H1 (cell line): ENCODE measurements at regions not wholly inside any gene's neighbourhood (a gene's known extent, or its start where the extent isn't known, plus 50 kb on each side); places are given as distances from the start of the nearest gene placed in this dataset.

Source experiments
- CTCF ChIA-PET: fragments of 300-600 bp; sonication (Branson Sonifier 250); formaldehyde crosslinking; loops from one replicate; lab custom pipeline; 2021; ENCODE audit not compliant: partially characterized antibody; lab: Charles Lee
- POLR2A ChIA-PET: fragments of 300-600 bp; sonication (Branson Sonifier 250); formaldehyde crosslinking; loops from one replicate; lab custom pipeline; 2021; ENCODE audit warnings: inconsistent platforms; ENCODE audit not compliant: partially characterized antibody; lab: Charles Lee
- DNase-seq, 2 experiments: peaks; one replicate each; pipeline versions ENCODE4 v3.0.0 to v3.0.0-alpha.2; 2010 to 2022; ENCODE audit warnings: low spot score in 2 of 2, low read depth in 1 of 2, mixed read lengths in 1 of 2
- FAIRE-seq: peaks from 2 replicates; lab custom pipeline; 2011; peaks lifted over from hg19 to GRCh38; lab: Jason Lieb, UNC
- H2AFZ ChIP-seq: 2 replicates; pipeline ENCODE4 v1.8.1; 2012; ENCODE audit warnings: low read length, inconsistent platforms
- H2AK5ac ChIP-seq: 2 replicates; pipeline ENCODE4 v1.6.1; 2013; ENCODE audit warnings: low read depth, low read length
- H2BK120ac ChIP-seq: replicated peaks from 2 replicates; pipeline ENCODE3; 2013; ENCODE audit warnings: low read depth, low read length, inconsistent platforms
- H2BK12ac ChIP-seq: 2 replicates; pipeline ENCODE4 v1.6.1; 2013; ENCODE audit warnings: low read depth, low read length
- H2BK15ac ChIP-seq: 2 replicates; pipeline ENCODE4 v1.6.1; 2013; ENCODE audit warnings: low read length
- H2BK20ac ChIP-seq: 2 replicates; pipeline ENCODE4 v1.6.1; 2013; ENCODE audit warnings: low read length
- H2BK5ac ChIP-seq: 2 replicates; pipeline ENCODE4 v1.6.1; 2013; ENCODE audit warnings: low read depth, low read length
- H3K14ac ChIP-seq: 2 replicates; pipeline ENCODE4 v1.6.1; 2013; ENCODE audit warnings: inconsistent platforms; ENCODE audit not compliant: insufficient read length
- H3K18ac ChIP-seq: 2 replicates; pipeline ENCODE4 v1.6.1; 2013; ENCODE audit warnings: low read length; ENCODE audit errors: extremely low read depth
- H3K23ac ChIP-seq: 2 replicates; pipeline ENCODE4 v1.6.1; 2013; ENCODE audit warnings: inconsistent platforms; ENCODE audit not compliant: insufficient read length
- H3K23me2 ChIP-seq: 2 replicates; pipeline ENCODE4 v1.6.1; 2013; ENCODE audit warnings: low read depth, low read length
- H3K27ac ChIP-seq: 2 replicates; pipeline ENCODE4 v1.6.1; 2011; ENCODE audit warnings: low read depth, low read length, inconsistent platforms
- H3K27me3 ChIP-seq, 4 experiments: replicated peaks in 1 of 4; 1 replicate in 1 of 4; 2 replicates in 3 of 4; pipeline versions ENCODE4 v1.6.1 to v1.8.1; 2011 to 2013; ENCODE audit warnings: low read length in 3 of 4, mild to moderate bottlenecking in 3 of 4, inconsistent platforms in 2 of 4, mixed read lengths in 2 of 4, moderate library complexity in 1 of 4; ENCODE audit not compliant: control insufficient read depth in 3 of 4, insufficient read depth in 3 of 4; ENCODE audit errors: extremely low read depth in 1 of 4
- H3K36me3 ChIP-seq, 4 experiments: 2 replicates each; pipeline versions ENCODE4 v1.6.1 to v1.8.1; 2011 to 2013; ENCODE audit warnings: mild to moderate bottlenecking in 4 of 4, low read length in 3 of 4, moderate library complexity in 2 of 4, control low read depth in 1 of 4, inconsistent platforms in 1 of 4; ENCODE audit not compliant: insufficient read depth in 4 of 4, control insufficient read depth in 2 of 4
- H3K4ac ChIP-seq: replicated peaks from 2 replicates; pipeline ENCODE3; 2013; ENCODE audit warnings: low read length, low read depth, mixed read lengths, inconsistent platforms; ENCODE audit not compliant: insufficient read length
- H3K4me1 ChIP-seq, 4 experiments: replicated peaks in 1 of 4; 1 replicate in 1 of 4; 2 replicates in 3 of 4; pipeline versions ENCODE4 v1.6.1 to v1.8.1; 2011 to 2013; ENCODE audit warnings: low read length in 3 of 4, inconsistent platforms in 2 of 4, mixed read lengths in 1 of 4; ENCODE audit not compliant: insufficient read depth in 4 of 4, control insufficient read depth in 3 of 4
- H3K4me2 ChIP-seq, 2 experiments: 2 replicates each; pipeline versions ENCODE4 v1.6.1 to v1.8.1; 2011 to 2013; ENCODE audit warnings: low read depth in 2 of 2, low read length in 2 of 2, control low read depth in 1 of 2, inconsistent platforms in 1 of 2, mild to moderate bottlenecking in 1 of 2; ENCODE audit not compliant: insufficient read depth in 1 of 2
- H3K4me3 ChIP-seq, 4 experiments: fragments of 200-600, 300-600 bp in 1 of 4; sonication (generic), shearing (Covaris generic), sonication (Bioruptor Twin) in 1 of 4; 2 replicates each; pipeline versions ENCODE4 v1.5.1 to v1.8.1; 2011 to 2016; ENCODE audit warnings: low read length in 4 of 4, low read depth in 3 of 4, control low read depth in 2 of 4, inconsistent platforms in 2 of 4, mild to moderate bottlenecking in 2 of 4, mixed read lengths in 1 of 4, moderate library complexity in 1 of 4; ENCODE audit not compliant: insufficient read depth in 2 of 4; ENCODE audit errors: extremely low read depth in 1 of 4
- H3K56ac ChIP-seq: replicated peaks from 2 replicates; pipeline ENCODE3; 2013; ENCODE audit warnings: low read depth, mild to moderate bottlenecking, mixed read lengths, low read length, inconsistent platforms; ENCODE audit not compliant: insufficient read length
- H3K79me1 ChIP-seq: 2 replicates; pipeline ENCODE4 v1.6.1; 2013; ENCODE audit warnings: low read depth, low read length, control low read depth
- H3K79me2 ChIP-seq, 2 experiments: 2 replicates each; pipeline versions ENCODE4 v1.6.1 to v1.8.1; 2012 to 2013; ENCODE audit warnings: low read length in 2 of 2, mild to moderate bottlenecking in 2 of 2, inconsistent platforms in 1 of 2; ENCODE audit not compliant: insufficient read depth in 2 of 2, control insufficient read depth in 1 of 2
- H3K9ac ChIP-seq, 4 experiments: replicated peaks in 1 of 4; 1 replicate in 1 of 4; 2 replicates in 3 of 4; pipeline versions ENCODE4 v1.6.1 to v1.8.1; 2011 to 2013; ENCODE audit warnings: low read depth in 3 of 4, low read length in 3 of 4, control low read depth in 2 of 4, mild to moderate bottlenecking in 2 of 4, moderate library complexity in 2 of 4, inconsistent platforms in 1 of 4; ENCODE audit errors: extremely low read depth in 1 of 4
- H3K9me3 ChIP-seq, 2 experiments: 2 replicates each; pipeline versions ENCODE4 v1.6.1 to v1.8.1; 2012 to 2013; ENCODE audit warnings: mild to moderate bottlenecking in 2 of 2, moderate library complexity in 2 of 2, control low read depth in 1 of 2, inconsistent platforms in 1 of 2, low read depth in 1 of 2, low read length in 1 of 2, mixed read lengths in 1 of 2; ENCODE audit not compliant: insufficient read depth in 2 of 2
- H4K20me1 ChIP-seq, 2 experiments: replicated peaks in 1 of 2; 2 replicates each; pipeline versions ENCODE3 to v1.8.1; 2011 to 2013; ENCODE audit warnings: inconsistent platforms in 2 of 2, low read length in 2 of 2, mild to moderate bottlenecking in 1 of 2; ENCODE audit not compliant: insufficient read depth in 2 of 2, control insufficient read depth in 1 of 2
- H4K5ac ChIP-seq: 2 replicates; pipeline ENCODE4 v1.6.1; 2013; ENCODE audit warnings: low read length, low read depth, mixed read lengths, inconsistent platforms; ENCODE audit not compliant: insufficient read length
- H4K8ac ChIP-seq: 2 replicates; pipeline ENCODE4 v1.8.0; 2013; ENCODE audit warnings: mild to moderate bottlenecking, moderate library complexity, low read length, inconsistent platforms; ENCODE audit not compliant: insufficient read depth; ENCODE audit errors: extremely low read depth
- H4K91ac ChIP-seq: replicated peaks from 2 replicates; pipeline ENCODE3; 2013; ENCODE audit warnings: low read length, mixed read lengths, inconsistent platforms; ENCODE audit not compliant: insufficient read length
- CEBPB ChIP-seq: IDR thresholded peaks from 2 replicates; pipeline ENCODE4 v1.6.1; 2012; ENCODE audit warnings: low read depth, low read length
- CTCF ChIP-seq, 3 experiments: IDR thresholded peaks; 1 replicate in 2 of 3; 2 replicates in 1 of 3; pipeline versions ENCODE4 v1.5.1 to v1.6.1; 2011; ENCODE audit warnings: low read length in 3 of 3, mild to moderate bottlenecking in 3 of 3, inconsistent platforms in 2 of 3, low read depth in 1 of 3, moderate library complexity in 1 of 3; ENCODE audit not compliant: insufficient read depth in 1 of 3; ENCODE audit errors: control extremely low read depth in 1 of 3
- KDM4A ChIP-seq: IDR thresholded peaks from one replicate; pipeline ENCODE4 v1.7.1; 2012; ENCODE audit warnings: low read depth, mild to moderate bottlenecking, moderate library complexity, low read length, inconsistent platforms; ENCODE audit not compliant: severe bottlenecking
- POLR2A ChIP-seq, 2 experiments: IDR thresholded peaks; 1 replicate in 1 of 2; 2 replicates in 1 of 2; pipeline ENCODE4 v1.6.1; 2011; ENCODE audit warnings: low read depth in 2 of 2, low read length in 2 of 2, mild to moderate bottlenecking in 2 of 2; ENCODE audit errors: control extremely low read depth in 1 of 2
- RFX5 ChIP-seq: IDR thresholded peaks from 2 replicates; pipeline ENCODE4 v1.6.1; 2011; ENCODE audit warnings: low read depth, low read length, improper control_type of control experiment, borderline replicate concordance
- SP1 ChIP-seq: IDR thresholded peaks from 2 replicates; pipeline ENCODE4 v1.6.1; 2011; ENCODE audit warnings: low read depth, low read length
- TBP ChIP-seq: IDR thresholded peaks from 2 replicates; pipeline ENCODE4 v1.6.1; 2011; ENCODE audit warnings: low read depth, low read length, improper control_type of control experiment
- WGBS, 2 experiments: shearing (Covaris generic) in 1 of 2; methylation state at CpG; one replicate each; pipeline versions ENCODE4 v1.1.6 to v1.1.7; 2013 to 2015; ENCODE audit warnings: low lambda C conversion rate in 2 of 2, mixed read lengths in 2 of 2, inconsistent platforms in 1 of 2, low coverage in 1 of 2, missing lambda C conversion rate in 1 of 2; ENCODE audit not compliant: insufficient replicate concordance in 2 of 2, insufficient coverage in 1 of 2, insufficient read length in 1 of 2; ENCODE audit errors: extremely low coverage in 1 of 2, missing lambda C conversion rate in 1 of 2; 5-methylcytosine and 5-hydroxymethylcytosine counted together

GRCh38 chr7:98685541-98685940 is 68.5 kb downstream of the NPTX2 start:
- Histone ChIP-seq H2BK5ac (no peak overlapping the region), H2AFZ (no peak overlapping the region), H3K23ac (no peak overlapping the region), H2AK5ac (no peak overlapping the region), H2BK20ac (no peak overlapping the region), H4K5ac (no peak overlapping the region), H2BK120ac (no peak overlapping the region), H2BK12ac (no peak overlapping the region), H3K56ac (no peak overlapping the region), H3K4me1 (no peaks in the 10 kb centered on the region), H3K36me3 (no peaks in the 10 kb centered on the region), H4K20me1 (no peaks in the 10 kb centered on the region), H3K14ac (no peak overlapping the region), H3K79me2 (no peaks in the 10 kb centered on the region), H3K18ac (no peak overlapping the region), H3K27me3 (no peaks in the 10 kb centered on the region; a peak in 1 of 7 replicates), H3K4me3 (no peak overlapping the region), H4K8ac (no peak overlapping the region), H3K4me2 (no peak overlapping the region), H3K23me2 (no peaks in the 10 kb centered on the region; the same call in 1 of the 2 replicates), H4K91ac (no peak overlapping the region), H3K79me1 (no peaks in the 10 kb centered on the region), H3K9ac (no peak overlapping the region), H2BK15ac (no peak overlapping the region), H3K4ac (no peak overlapping the region), H3K27ac (no peak overlapping the region), H3K9me3 (peaks cover 0 to 4% of the 10 kb centered on the region in 2 experiments; a peak in 1 of 4 replicates)
- FAIRE-seq, result no peak
- 80% methylated on average over 8 of the region's 8 CpGs; no CpG with 5 or more reads in 1 of the 2 experiments for WGBS, 2 experiments
- ChIA-PET CTCF (interaction anchor here (0.7 to 2.2 kb wide), 4 partner anchors 60 to 156 kb away, joined by 3 to 6 read pairs (median 4); no protein-coding TSS in a partner anchor), POLR2A (no interaction called here)
- DNase-seq, result no peak
- TF ChIP-seq CTCF (IDR thresholded peaks at IDR 0.05; ENCODE audit: control extremely low read depth in 1 of 3, insufficient read depth in 1 of 3, low read depth in 1 of 3, low read length in 3 of 3) (no peak), TBP (no peak), SP1 (no peak), RFX5 (no peak), POLR2A (IDR thresholded peaks at IDR 0.05; ENCODE audit: control extremely low read depth in 1 of 2, low read depth in 2 of 2, low read length in 2 of 2) (no peak), KDM4A (no peak), CEBPB (no peak)
